GM23338 (cell line): ENCODE measurements at regions not wholly inside any gene's neighbourhood (a gene's known extent, or its start where the extent isn't known, plus 50 kb on each side); places are given as distances from the start of the nearest gene placed in this dataset.

Experiments used
- ATAC-seq: fragments of 200-7000 bp; cut with Tn5 transposase; 3 replicates; pipeline ENCODE4 v1.9.1; 2020
- DNase-seq: peaks from one replicate; pipeline ENCODE4 v3.0.0-alpha.2; 2015; ENCODE audit warnings: low spot score
- H2AFZ ChIP-seq: fragments of 200-600 bp; sonication (generic); 2 replicates; pipeline ENCODE4 v1.8.0; 2016; ENCODE audit warnings: antibody characterized with exemption, mild to moderate bottlenecking, moderate library complexity
- H3F3A ChIP-seq: fragments of 200-600 bp; sonication (generic); replicated peaks from 2 replicates; pipeline ENCODE4 v1.8.0; 2017; ENCODE audit warnings: antibody characterized with exemption, mixed run types, low read depth
- H3K27ac ChIP-seq: fragments of 200-600 bp; sonication (generic); 2 replicates; pipeline ENCODE4 v1.6.1; 2016; ENCODE audit warnings: low read depth
- H3K27me3 ChIP-seq: fragments of 200-600 bp; sonication (generic); 2 replicates; pipeline ENCODE4 v1.8.0; 2016; ENCODE audit warnings: mild to moderate bottlenecking, mixed run types, moderate library complexity; ENCODE audit not compliant: insufficient read depth
- H3K36me3 ChIP-seq: fragments of 200-600 bp; sonication (generic); 2 replicates; pipeline ENCODE4 v1.8.0; 2016; ENCODE audit warnings: mild to moderate bottlenecking; ENCODE audit not compliant: insufficient read depth
- H3K4me1 ChIP-seq: fragments of 200-600 bp; sonication (generic); 2 replicates; pipeline ENCODE4 v1.8.0; 2016; ENCODE audit warnings: mild to moderate bottlenecking, moderate library complexity; ENCODE audit not compliant: insufficient read depth
- H3K4me2 ChIP-seq: fragments of 200-600 bp; sonication (generic); 2 replicates; pipeline ENCODE4 v1.7.1; 2017; ENCODE audit warnings: mixed run types
- H3K4me3 ChIP-seq: fragments of 200-600 bp; sonication (generic); 2 replicates; pipeline ENCODE4 v1.6.1; 2016; ENCODE audit warnings: mixed run types
- H3K79me2 ChIP-seq: fragments of 200-600 bp; sonication (generic); replicated peaks from 2 replicates; pipeline ENCODE4 v1.8.0; 2017; ENCODE audit warnings: mild to moderate bottlenecking; ENCODE audit not compliant: insufficient read depth
- H3K9me2 ChIP-seq: fragments of 200-600 bp; sonication (generic); 2 replicates; pipeline ENCODE4 v1.8.0; 2017; ENCODE audit not compliant: insufficient read depth
- H4K20me1 ChIP-seq: fragments of 200-600 bp; sonication (generic); replicated peaks from 2 replicates; pipeline ENCODE4 v1.8.0; 2017; ENCODE audit warnings: mild to moderate bottlenecking; ENCODE audit not compliant: insufficient read depth
- H3K27ac Mint-ChIP-seq: 2 replicates; pipeline ENCODE4 v1.8.0; 2020; ENCODE audit warnings: inconsistent platforms, mild to moderate bottlenecking, moderate library complexity, mixed read lengths
- H3K27me3 Mint-ChIP-seq: 3 replicates; pipeline ENCODE4 v1.8.0; 2022; ENCODE audit warnings: low read depth, mild to moderate bottlenecking, moderate library complexity, mixed read lengths, inconsistent platforms; ENCODE audit not compliant: insufficient read depth, poor library complexity
- H3K36me3 Mint-ChIP-seq: 3 replicates; pipeline ENCODE4 v1.8.0; 2021; ENCODE audit warnings: low read depth, mild to moderate bottlenecking, inconsistent platforms, moderate library complexity, mixed read lengths
- H3K4me1 Mint-ChIP-seq: 3 replicates; pipeline ENCODE4 v1.8.0; 2020; ENCODE audit warnings: mild to moderate bottlenecking, inconsistent platforms, mixed read lengths
- H3K4me3 Mint-ChIP-seq: 3 replicates; pipeline ENCODE4 v1.8.0; 2021; ENCODE audit warnings: moderate library complexity, mild to moderate bottlenecking, inconsistent platforms, mixed read lengths
- H3K9me3 Mint-ChIP-seq: 3 replicates; pipeline ENCODE4 v1.8.0; 2020; ENCODE audit warnings: moderate library complexity, mild to moderate bottlenecking, inconsistent platforms, mixed read lengths
- ETS1 ChIP-seq: IDR thresholded peaks from 2 replicates; pipeline ENCODE4 v1.6.1; 2016; ENCODE audit warnings: antibody characterized with exemption
- EZH2 ChIP-seq: fragments of 200-600 bp; sonication (generic); IDR thresholded peaks from one replicate; pipeline ENCODE4 v1.8.0; 2017; ENCODE audit warnings: antibody characterized with exemption, mild to moderate bottlenecking, low read depth; ENCODE audit not compliant: unreplicated experiment
- EZH2phosphoT487 ChIP-seq: fragments of 200-600 bp; sonication (generic); IDR thresholded peaks from one replicate; pipeline ENCODE4 v1.8.1; 2018; ENCODE audit warnings: antibody characterized with exemption; ENCODE audit not compliant: unreplicated experiment
- JUNB ChIP-seq: IDR thresholded peaks from one replicate; pipeline ENCODE4 v1.6.1; 2016; ENCODE audit warnings: antibody characterized with exemption; ENCODE audit not compliant: unreplicated experiment
- NANOG ChIP-seq: IDR thresholded peaks from 2 replicates; pipeline ENCODE4 v1.6.1; 2016; ENCODE audit warnings: antibody characterized with exemption, borderline replicate concordance
- POLR2AphosphoS5 ChIP-seq: IDR thresholded peaks from 2 replicates; pipeline ENCODE4 v1.6.1; 2016; ENCODE audit warnings: antibody characterized with exemption, low read depth
- STAT1 ChIP-seq: IDR thresholded peaks from one replicate; pipeline ENCODE4 v1.6.1; 2016; ENCODE audit warnings: antibody characterized with exemption; ENCODE audit not compliant: unreplicated experiment
- ZNF114 ChIP-seq: fragments of 250-450 bp; sonication (Bioruptor Pico); IDR thresholded peaks from 2 replicates; pipeline ENCODE4 v1.5.0; 2020; ENCODE audit warnings: mild to moderate bottlenecking, moderate library complexity
- ZNF331 ChIP-seq: fragments of 250-450 bp; sonication (Bioruptor Pico); IDR thresholded peaks from 2 replicates; pipeline ENCODE4 v1.5.0; 2020; ENCODE audit warnings: low read depth, mild to moderate bottlenecking, moderate library complexity
- ZNF462 ChIP-seq: fragments of 250-450 bp; sonication (Bioruptor Pico); IDR thresholded peaks from 2 replicates; pipeline ENCODE4 v1.5.0; 2020; ENCODE audit warnings: mild to moderate bottlenecking, moderate library complexity
- TF ChIP-seq, protein P1 (sequence below): IDR thresholded peaks from one replicate; pipeline ENCODE4 v1.6.1; 2018; ENCODE audit warnings: antibody characterized with exemption; ENCODE audit not compliant: unreplicated experiment

DNA sequence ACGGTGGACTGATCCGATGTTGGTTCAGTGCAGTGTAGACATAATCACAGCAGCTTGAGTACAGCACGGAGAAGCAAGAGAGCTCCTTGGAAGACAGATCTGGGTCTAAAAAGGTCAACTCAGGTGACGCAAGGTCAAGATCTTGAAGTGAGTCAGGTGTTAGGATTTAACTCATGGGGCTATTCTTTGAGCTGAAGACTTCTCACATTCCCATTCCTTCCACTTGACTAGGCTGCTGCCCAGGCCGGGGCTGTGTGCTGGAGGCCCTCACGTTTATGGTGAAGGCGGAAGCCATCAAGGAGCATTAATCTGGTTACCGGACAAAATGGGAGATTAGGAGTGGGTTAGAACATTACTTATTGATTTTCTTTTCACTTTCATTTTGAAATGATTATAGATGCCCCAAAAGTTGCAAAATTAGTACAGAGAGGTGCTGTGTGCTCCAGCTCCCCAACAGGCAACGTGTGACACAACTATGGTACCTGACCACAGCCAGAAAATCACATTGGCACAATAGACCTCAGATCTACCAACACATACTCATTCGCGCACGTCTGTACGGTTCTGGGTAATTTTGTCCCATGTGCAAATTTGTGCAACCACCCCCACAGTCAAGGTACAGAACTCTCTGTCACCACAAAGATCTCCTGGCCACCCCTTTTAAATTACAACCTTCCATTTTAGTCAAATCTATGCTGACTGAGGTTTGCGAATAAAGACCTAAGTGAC is 77.6 kb upstream of the SEC11C start:
- Mint-ChIP-seq H3K9me3 (no peaks in the 10 kb centered on the region), H3K36me3 (no peaks in the 10 kb centered on the region), H3K4me1 (peaks cover 4% of the 10 kb centered on the region; the same call in 2 of the 3 replicates), H3K27me3 (no peaks in the 10 kb centered on the region), H3K4me3 (no peak overlapping the region), H3K27ac (no peak overlapping the region)
- no peaks in the 10 kb centered on the region for H4K20me1 ChIP-seq
- no peak overlapping the region for H3K4me2 ChIP-seq
- H3K4me3 ChIP-seq, result no peak overlapping the region
- ATAC-seq (no peak), DNase-seq (no peak)
- H3F3A ChIP-seq, result no peaks in the 10 kb centered on the region
- H3K27ac ChIP-seq, result no peak overlapping the region
- no peaks in the 10 kb centered on the region for H3K79me2 ChIP-seq
- TF ChIP-seq ZNF462, result no peak
- H3K36me3 ChIP-seq, result no peaks in the 10 kb centered on the region
- no peak overlapping the region for H2AFZ ChIP-seq
- H3K9me2 ChIP-seq, result no peaks in the 10 kb centered on the region
- no peaks in the 10 kb centered on the region for H3K27me3 ChIP-seq
- H3K4me1 ChIP-seq, result 0 out of 2 replicates have a peak, but pooled peaks cover 4% of the 10 kb centered on the region

DNA sequence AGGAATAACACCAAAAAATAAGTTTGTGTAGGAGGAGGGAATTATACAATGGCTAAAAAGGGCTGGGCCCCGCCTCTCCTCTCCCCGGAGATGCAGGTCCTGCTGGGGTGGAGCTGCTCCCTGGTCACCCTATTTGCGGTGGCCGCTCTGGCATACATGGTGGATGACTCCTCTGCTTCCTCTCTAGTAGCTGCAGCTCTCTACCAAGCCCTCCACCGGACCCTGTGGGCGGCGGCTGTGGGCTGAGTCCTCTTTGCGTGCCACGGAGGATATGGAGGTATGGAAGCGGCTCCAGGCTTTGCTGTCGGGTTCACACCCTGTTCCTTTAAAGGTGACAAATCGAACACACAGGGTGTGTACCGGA is 77.1 kb upstream of the SEC11C start:
- Histone ChIP-seq H3K4me1 (0 out of 2 replicates have a peak, but pooled peaks cover 4% of the 10 kb centered on the region), H3K27me3 (no peaks in the 10 kb centered on the region), H2AFZ (no peak overlapping the region), H3K27ac (no peak overlapping the region), H3K4me2 (no peak overlapping the region), H3F3A (no peaks in the 10 kb centered on the region), H3K36me3 (no peaks in the 10 kb centered on the region), H3K4me3 (no peak overlapping the region), H3K9me2 (no peaks in the 10 kb centered on the region), H3K79me2 (no peaks in the 10 kb centered on the region), H4K20me1 (no peaks in the 10 kb centered on the region)
- DNase-seq (no peak), ATAC-seq (no peak)
- Mint-ChIP-seq H3K4me3 (no peak overlapping the region), H3K9me3 (no peaks in the 10 kb centered on the region), H3K36me3 (no peaks in the 10 kb centered on the region), H3K4me1 (peaks cover 3% of the 10 kb centered on the region; the same call in 2 of the 3 replicates), H3K27ac (no peak overlapping the region), H3K27me3 (no peaks in the 10 kb centered on the region)
- TF ChIP-seq ETS1 (no peak), ZNF331 (CRISPR knock-in tag) (no peak), NANOG (no peak), STAT1 (no peak), JUNB (no peak), EZH2 (no peak), EZH2phosphoT487 (no peak), ZNF114 (CRISPR knock-in tag) (no peak), POLR2AphosphoS5 (no peak)
- TF ChIP-seq, protein P1, sequence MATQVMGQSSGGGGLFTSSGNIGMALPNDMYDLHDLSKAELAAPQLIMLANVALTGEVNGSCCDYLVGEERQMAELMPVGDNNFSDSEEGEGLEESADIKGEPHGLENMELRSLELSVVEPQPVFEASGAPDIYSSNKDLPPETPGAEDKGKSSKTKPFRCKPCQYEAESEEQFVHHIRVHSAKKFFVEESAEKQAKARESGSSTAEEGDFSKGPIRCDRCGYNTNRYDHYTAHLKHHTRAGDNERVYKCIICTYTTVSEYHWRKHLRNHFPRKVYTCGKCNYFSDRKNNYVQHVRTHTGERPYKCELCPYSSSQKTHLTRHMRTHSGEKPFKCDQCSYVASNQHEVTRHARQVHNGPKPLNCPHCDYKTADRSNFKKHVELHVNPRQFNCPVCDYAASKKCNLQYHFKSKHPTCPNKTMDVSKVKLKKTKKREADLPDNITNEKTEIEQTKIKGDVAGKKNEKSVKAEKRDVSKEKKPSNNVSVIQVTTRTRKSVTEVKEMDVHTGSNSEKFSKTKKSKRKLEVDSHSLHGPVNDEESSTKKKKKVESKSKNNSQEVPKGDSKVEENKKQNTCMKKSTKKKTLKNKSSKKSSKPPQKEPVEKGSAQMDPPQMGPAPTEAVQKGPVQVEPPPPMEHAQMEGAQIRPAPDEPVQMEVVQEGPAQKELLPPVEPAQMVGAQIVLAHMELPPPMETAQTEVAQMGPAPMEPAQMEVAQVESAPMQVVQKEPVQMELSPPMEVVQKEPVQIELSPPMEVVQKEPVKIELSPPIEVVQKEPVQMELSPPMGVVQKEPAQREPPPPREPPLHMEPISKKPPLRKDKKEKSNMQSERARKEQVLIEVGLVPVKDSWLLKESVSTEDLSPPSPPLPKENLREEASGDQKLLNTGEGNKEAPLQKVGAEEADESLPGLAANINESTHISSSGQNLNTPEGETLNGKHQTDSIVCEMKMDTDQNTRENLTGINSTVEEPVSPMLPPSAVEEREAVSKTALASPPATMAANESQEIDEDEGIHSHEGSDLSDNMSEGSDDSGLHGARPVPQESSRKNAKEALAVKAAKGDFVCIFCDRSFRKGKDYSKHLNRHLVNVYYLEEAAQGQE, result no peak
